Inferior parietal cortex (tissue), 1 donor: ENCODE measurements at regions not wholly inside any gene's neighbourhood (a gene's known extent, or its start where the extent isn't known, plus 50 kb on each side); places are given as distances from the start of the nearest gene placed in this dataset.
"Not testable (repeated sequence)": the region's sequence is repeated elsewhere in the genome, so short reads cannot be mapped to it uniquely, and the experiment has no call there.

Experiments
- DNase-seq: peaks from one replicate; pipeline ENCODE4 v3.0.0-alpha.2; 2016; ENCODE audit errors: extremely low spot score

GRCh38 chr1:166693673-166694297 lies 145.5 kb upstream of the POGK start:
- no peak for DNase-seq

GRCh38 chr1:166695115-166695514 lies 144.2 kb upstream of the POGK start:
- no peak for DNase-seq

- DNase-seq: not testable (repeated sequence)
Observed at GRCh38 chr1:166695834-166696233, 143.4 kb upstream of the POGK start.

- no peak for DNase-seq
Observed at GRCh38 chr1:166698771-166699170, 140.5 kb upstream of the POGK start.

GRCh38 chr1:166699613-166700012 lies 139.7 kb upstream of the POGK start:
- DNase-seq: no peak

GRCh38 chr1:166700696-166701095 lies 138.6 kb upstream of the POGK start:
- DNase-seq: peak; percentile 2

DNA sequence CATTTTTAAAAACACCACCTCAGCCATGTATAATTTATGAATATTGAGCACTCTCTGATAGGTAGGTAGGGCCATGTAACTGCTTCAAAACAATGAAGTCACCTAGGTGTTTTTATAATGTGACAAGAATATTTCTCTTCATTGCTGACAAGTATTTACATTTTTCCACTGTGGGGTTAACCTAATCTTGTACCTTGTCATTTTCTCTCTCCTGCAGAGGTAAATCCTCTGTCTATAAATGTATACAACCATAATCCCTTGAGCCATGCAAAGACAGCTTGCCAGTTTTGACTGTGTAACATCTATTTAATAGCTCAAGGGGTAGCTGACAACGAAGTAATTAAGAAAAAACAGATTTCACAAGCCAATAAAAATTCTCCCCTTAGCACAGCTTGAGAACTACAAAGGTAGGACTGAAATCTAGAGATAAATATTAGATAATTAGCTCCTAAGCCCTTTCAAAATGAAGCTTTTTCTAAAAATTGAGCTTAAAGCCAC lies 137.6 kb upstream of the POGK start:
- DNase-seq: no peak

DNA sequence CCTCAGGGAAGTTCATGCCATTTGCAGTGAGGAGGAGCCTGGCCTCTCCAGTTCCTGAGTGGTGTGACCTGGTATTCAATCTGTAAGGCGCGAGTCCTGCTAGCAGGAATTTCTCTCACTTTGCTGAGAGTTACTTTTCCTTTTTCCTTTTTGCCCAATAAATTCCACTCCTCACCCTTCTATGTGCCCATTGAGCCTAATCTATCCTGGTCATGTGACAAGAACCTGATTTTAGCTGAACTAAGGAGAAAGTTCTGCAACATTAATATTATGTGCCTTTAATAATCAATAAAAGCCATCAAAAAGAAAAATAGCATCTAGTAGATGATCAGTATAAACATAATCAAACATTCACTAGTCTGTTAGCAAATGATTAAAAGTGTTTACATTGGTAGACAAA lies 136.1 kb upstream of the POGK start:
- no peak for DNase-seq

GRCh38 chr1:166703726-166704462 lies 135.4 kb upstream of the POGK start:
- DNase-seq: no peak

DNA sequence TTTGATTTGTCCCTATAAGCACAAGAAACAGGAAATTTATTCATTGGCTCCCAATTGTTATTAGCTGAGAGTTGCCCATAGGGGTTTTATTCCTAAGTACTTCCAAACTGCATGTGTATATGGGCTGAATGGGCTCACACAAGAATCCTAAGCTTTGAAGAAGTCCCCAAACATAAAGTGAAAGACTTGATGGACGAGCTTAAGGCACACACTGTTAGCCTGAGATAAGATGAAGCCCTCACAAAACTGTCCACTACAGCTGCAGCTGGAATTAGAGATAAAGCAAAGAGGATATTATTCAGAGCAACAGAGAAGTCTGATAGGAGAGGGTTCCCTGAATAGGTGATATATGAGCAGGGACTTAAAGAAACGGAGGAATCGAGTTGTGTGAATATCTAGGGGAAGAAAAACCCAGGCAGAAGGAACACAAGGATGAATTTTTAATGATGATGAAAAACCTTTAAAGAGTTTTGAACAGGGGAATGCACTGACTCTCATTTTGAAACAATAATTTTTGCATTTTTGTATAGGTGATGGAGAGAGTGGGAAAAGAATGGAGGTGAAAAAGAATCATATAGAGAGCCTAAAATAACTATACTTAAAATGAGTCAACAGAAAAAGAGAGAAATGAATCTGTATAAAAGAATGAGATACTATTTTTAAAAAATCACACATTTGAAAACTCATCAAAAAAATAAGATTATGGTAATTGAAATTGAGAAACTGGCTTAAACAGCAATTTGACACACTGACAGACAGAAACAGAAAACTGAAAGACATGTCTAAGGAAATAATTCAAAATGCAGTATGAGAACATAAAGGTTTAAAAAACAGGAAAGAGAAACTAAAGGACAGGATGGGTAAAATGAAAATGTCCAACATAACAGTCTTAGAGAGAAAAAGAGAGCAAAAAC lies 133.6 kb upstream of the POGK start:
- DNase-seq: peak; percentile 31

DNA sequence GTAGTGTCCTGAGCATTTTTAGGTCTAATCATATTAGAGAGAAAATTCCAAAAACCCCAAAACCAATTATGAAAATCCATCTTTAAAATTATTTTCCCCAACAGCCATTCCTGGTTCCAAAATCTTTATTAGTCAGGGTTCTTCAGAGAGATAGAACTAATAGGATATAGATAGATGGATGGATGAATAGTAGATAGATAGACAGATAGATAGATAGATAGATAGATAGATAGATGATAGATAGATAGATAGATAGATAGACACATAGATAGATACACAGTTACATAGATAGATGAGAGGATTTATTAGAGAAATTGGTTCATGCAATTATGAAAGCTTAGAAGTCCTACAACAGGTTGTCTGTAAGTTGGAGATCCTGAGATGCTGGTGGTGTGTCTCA lies 122.7 kb upstream of the POGK start:
- no peak for DNase-seq

DNA sequence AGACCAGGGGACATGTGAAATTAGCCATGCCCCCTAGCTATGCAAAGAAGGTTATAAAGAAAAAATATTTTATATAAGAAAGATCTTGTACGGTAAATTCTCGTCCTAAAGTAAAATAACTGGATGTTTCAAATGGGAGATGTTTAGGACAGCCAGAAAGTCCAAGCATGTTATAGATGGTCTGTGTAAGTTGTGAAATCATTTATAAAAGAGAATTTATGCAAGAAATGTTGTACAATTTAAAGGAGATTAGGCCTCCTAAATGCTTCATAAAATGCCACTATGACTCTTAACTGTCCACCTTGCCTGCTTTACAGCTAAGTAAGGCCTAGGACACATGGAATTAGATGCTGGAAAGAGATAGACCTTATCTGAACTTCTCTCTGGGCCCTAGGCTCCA lies 118.1 kb upstream of the POGK start:
- DNase-seq: no peak

DNA sequence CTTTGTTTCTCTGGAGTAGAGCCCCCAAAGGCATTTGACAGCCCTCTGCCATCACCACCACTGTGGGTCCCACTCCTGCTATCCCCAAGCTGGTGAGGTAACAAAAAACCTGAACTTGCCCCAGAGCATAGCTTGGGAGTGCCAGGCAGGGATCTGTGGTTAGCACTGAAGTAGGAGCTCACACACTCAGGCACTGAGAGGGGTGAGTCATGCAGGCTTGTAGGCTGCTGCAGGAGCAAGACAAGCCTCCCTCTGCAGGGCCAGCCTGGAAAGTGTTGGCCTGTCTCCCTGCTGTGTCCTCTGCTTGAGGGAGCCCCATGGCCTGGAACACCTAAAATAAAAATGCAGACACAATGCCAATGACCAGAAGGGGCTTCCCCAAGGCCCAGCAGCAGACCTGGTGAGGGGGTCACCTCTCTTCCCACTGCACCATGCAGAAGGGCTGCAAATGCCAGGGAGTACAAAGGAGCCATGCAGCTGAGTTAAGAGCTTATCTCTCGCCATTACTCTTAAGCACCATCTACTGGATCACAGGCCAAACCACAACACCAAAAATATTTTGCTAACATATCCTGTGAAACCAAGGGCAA lies 108.9 kb upstream of the POGK start:
- peak; percentile 27 for DNase-seq

DNA sequence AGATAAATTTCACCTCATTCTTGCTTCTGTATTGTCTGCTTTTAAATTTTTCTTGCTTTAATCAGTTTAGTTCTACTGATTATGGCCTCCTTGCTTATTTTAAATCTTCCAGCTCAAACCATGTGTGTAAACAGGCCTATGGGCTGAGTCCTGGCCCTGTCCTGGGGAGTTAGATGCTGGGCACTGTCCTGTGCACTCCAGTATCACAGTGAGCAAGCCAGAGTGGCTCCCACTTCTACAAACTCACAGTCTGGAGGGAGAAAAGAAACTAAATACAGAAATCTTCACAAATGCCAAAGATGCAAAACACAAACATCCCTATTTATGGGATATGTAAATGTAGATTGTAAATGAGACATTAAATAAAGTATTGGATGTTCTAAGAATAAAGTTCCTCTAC lies 101.1 kb upstream of the POGK start:
- no peak for DNase-seq

DNA sequence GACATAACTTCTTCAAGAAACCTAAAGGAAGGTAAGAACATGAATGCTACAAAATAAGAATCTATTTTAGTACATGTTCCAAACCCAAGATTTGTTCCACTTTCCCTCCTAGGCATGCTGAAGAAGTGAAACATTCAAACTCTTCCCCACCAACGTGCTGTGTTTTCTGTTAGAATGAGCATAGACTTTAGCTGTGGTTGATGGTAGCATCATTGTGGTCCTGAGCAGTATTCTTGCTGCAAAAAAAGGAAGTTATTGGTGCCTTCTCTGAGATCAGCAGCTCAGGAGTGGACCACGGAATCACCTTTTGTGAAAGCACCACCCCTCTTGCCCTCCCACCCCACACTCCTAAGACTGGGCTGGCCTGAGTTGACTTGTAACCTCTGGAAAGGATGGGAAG lies 100.4 kb upstream of the POGK start:
- DNase-seq: no peak

GRCh38 chr1:166740668-166741276 lies 98.5 kb upstream of the POGK start:
- no peak for DNase-seq

- no peak for DNase-seq
Observed at GRCh38 chr1:166763318-166763717, 76.0 kb upstream of the POGK start.

DNA sequence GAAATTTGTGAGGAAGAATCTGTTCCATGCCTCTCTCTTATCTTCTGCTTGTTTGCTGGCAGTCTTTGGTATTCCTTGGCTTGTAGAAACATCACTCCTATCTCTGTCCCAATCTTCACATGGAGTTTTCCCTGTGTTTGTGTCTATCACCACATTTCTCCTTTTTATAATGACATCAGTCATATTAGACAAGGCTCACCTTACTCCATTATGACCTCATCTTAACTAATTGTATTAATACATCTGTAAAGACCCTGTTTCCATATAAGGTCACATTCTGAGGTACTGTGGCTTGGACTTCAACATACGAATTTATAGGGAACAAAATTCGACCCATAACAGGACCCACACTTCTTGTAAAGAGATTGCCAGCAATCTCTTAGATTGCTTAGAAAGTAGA lies 72.3 kb upstream of the POGK start:
- DNase-seq: no peak

GRCh38 chr1:166784646-166785045 lies 54.6 kb upstream of the POGK start:
- DNase-seq: not testable (repeated sequence)

DNA sequence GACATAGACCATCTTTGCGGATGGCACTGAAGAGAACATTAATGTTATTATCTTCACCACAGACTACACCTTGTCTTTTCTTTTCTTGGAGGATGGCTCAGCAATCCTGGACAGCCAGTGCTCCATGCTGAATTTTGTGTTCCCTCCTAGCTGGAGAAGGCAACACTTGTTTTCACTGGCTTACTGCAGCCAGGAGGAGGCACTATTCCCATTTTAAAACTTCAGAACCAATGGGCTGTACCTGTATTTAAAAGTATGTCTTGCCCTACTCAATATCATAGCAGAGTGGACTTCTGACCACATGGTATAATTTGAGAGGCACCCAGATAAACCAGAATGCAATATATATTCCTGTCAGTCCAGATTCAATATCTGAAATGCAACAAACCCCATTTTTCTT lies 53.3 kb upstream of the POGK start:
- DNase-seq: no peak

- no peak for DNase-seq
Observed at GRCh38 chr1:166789286-166789685, 50.0 kb upstream of the POGK start.
